ENCODE measurements at regions not wholly inside any gene's neighbourhood (a gene's known extent, or its start where the extent isn't known, plus 50 kb on each side); places are given as distances from the start of the nearest gene placed in this dataset.

DNA sequence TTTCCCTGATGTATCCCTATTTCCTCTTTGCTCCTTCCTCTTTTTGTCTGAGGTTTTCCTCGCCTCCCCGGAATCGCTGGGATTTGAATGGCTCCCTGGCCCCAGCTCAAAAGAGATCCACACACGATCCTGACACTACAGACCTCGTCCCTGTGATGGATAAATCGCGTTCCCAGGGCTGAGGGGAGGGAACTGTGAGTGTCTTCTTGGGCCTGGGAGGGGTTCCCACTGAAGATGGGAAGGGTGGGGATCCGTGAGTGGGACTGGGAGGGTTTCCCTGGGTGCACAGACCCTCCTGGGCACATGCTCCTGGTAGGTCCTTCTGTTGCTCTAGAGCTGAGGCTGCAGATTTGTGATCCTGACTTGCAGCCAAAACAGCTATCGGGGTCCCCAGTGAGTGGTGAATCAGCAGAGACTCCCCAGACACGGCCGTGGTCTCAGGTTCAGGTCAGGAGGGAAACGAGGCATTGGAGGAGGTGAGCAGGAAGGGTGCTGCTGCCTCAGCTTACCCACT is 591.0 kb downstream of the PTPRU start:
- Mint-ChIP-seq H3K4me3 (ENCODE audit: unreplicated experiment) (no peak overlapping the region), H3K36me3 (ENCODE audit: low read depth, unreplicated experiment) (no peaks in the 10 kb centered on the region)
- H3K4me2 ChIP-seq (ENCODE audit: low read length) = no peak overlapping the region

DNA sequence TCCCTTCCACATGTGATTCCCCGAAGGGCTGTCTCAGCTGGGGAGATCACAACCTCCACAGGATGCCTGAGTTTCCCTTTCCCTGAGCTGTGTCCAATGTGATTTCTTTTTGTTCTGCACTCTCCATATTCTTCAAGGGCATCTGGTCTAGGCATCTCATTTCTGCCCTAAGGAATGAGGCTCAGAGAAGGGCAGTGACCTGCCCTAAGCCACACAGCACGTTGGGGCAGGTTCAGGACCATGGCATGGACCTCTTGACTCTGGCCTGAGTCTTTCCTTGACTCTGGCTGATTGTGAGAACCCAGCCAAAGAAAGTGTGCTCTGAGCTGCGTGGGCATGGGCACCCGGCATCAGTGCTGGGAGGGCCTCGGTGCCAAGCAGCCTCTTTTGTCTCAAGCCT is 590.3 kb downstream of the PTPRU start:
- H3K9me3 Mint-ChIP-seq (ENCODE audit: unreplicated experiment) = no peaks in the 10 kb centered on the region
- Histone ChIP-seq H3K4me1 (ENCODE audit: insufficient read depth, low read length) (no peaks in the 10 kb centered on the region), H3K9ac (ENCODE audit: low read length) (no peak overlapping the region), H3K27me3 (ENCODE audit: insufficient read depth, low read length) (peaks cover 2% of the 10 kb centered on the region), H3K36me3 (ENCODE audit: insufficient read depth, low read length) (no peaks in the 10 kb centered on the region), H3K9me3 (ENCODE audit: insufficient read depth, low read depth, low read length) (no peaks in the 10 kb centered on the region), H4K20me1 (ENCODE audit: insufficient read depth, low read length) (no peaks in the 10 kb centered on the region), H2AFZ (ENCODE audit: low read depth, low read length) (no peak overlapping the region), H3K79me2 (ENCODE audit: insufficient read depth, low read length) (no peaks in the 10 kb centered on the region), H3K4me2 (ENCODE audit: low read length) (no peak overlapping the region), H3K27ac (ENCODE audit: low read depth, low read length) (no peak overlapping the region), H3K4me3 (ENCODE audit: insufficient read depth, low read depth, low read length) (no peak overlapping the region)
- no peak overlapping the region for H3K27ac Mint-ChIP-seq (ENCODE audit: unreplicated experiment)
- no peak for TF ChIP-seq CTCF (IDR thresholded peaks at IDR 0.05; ENCODE audit: insufficient read depth, low read depth, low read length)
- no peak for TF ChIP-seq EZH2 (IDR thresholded peaks at IDR 0.05; ENCODE audit: insufficient read depth, low read length)
- no peaks in the 10 kb centered on the region for H3K36me3 Mint-ChIP-seq (ENCODE audit: low read depth, unreplicated experiment)
- H3K27me3 Mint-ChIP-seq (ENCODE audit: low read depth, unreplicated experiment) = peaks cover 36% of the 10 kb centered on the region
- DNase-seq (ENCODE audit: low read depth) = no peak
- no peaks in the 10 kb centered on the region for H3K4me1 Mint-ChIP-seq (ENCODE audit: low read depth, unreplicated experiment)
- H3K4me3 Mint-ChIP-seq (ENCODE audit: unreplicated experiment) = no peak overlapping the region
- FAIRE-seq = no peak

More for the DNA sequence above, 591.0 kb downstream of the PTPRU start:
- peaks cover 2% of the 10 kb centered on the region for H3K27me3 ChIP-seq (ENCODE audit: insufficient read depth, low read length)
- H3K4me3 ChIP-seq (ENCODE audit: insufficient read depth, low read depth, low read length) = no peak overlapping the region
- peaks cover 41% of the 10 kb centered on the region for H3K27me3 Mint-ChIP-seq (ENCODE audit: low read depth, unreplicated experiment)
- H3K36me3 ChIP-seq (ENCODE audit: insufficient read depth, low read length) = no peaks in the 10 kb centered on the region
- H4K20me1 ChIP-seq (ENCODE audit: insufficient read depth, low read length) = no peaks in the 10 kb centered on the region
- no peak overlapping the region for H2AFZ ChIP-seq (ENCODE audit: low read depth, low read length)
- TF ChIP-seq EZH2 (IDR thresholded peaks at IDR 0.05; ENCODE audit: insufficient read depth, low read length) = no peak
- TF ChIP-seq CTCF (IDR thresholded peaks at IDR 0.05; ENCODE audit: insufficient read depth, low read depth, low read length) = no peak
- H3K4me1 ChIP-seq (ENCODE audit: insufficient read depth, low read length) = no peaks in the 10 kb centered on the region
- no peaks in the 10 kb centered on the region for H3K4me1 Mint-ChIP-seq (ENCODE audit: low read depth, unreplicated experiment)
- no peaks in the 10 kb centered on the region for H3K9me3 ChIP-seq (ENCODE audit: insufficient read depth, low read depth, low read length)
- no peak overlapping the region for H3K9ac ChIP-seq (ENCODE audit: low read length)
- DNase-seq (ENCODE audit: low read depth) = no peak
- no peak overlapping the region for H3K27ac ChIP-seq (ENCODE audit: low read depth, low read length)
- H3K27ac Mint-ChIP-seq (ENCODE audit: unreplicated experiment) = no peak overlapping the region
- no peak for FAIRE-seq
- H3K79me2 ChIP-seq (ENCODE audit: insufficient read depth, low read length) = no peaks in the 10 kb centered on the region
- H3K9me3 Mint-ChIP-seq (ENCODE audit: unreplicated experiment) = no peaks in the 10 kb centered on the region

- no peak for TF ChIP-seq CTCF (IDR thresholded peaks at IDR 0.05; ENCODE audit: insufficient read depth, low read depth, low read length)
- TF ChIP-seq EZH2 (IDR thresholded peaks at IDR 0.05; ENCODE audit: insufficient read depth, low read length) = no peak
- Mint-ChIP-seq H3K27me3 (ENCODE audit: low read depth, unreplicated experiment) (peaks cover 29% of the 10 kb centered on the region), H3K9me3 (ENCODE audit: unreplicated experiment) (no peaks in the 10 kb centered on the region), H3K36me3 (ENCODE audit: low read depth, unreplicated experiment) (no peaks in the 10 kb centered on the region), H3K4me3 (ENCODE audit: unreplicated experiment) (no peak overlapping the region), H3K27ac (ENCODE audit: unreplicated experiment) (no peak overlapping the region), H3K4me1 (ENCODE audit: low read depth, unreplicated experiment) (no peaks in the 10 kb centered on the region)
- H2AFZ ChIP-seq (ENCODE audit: low read depth, low read length) = no peak overlapping the region
- DNase-seq (ENCODE audit: low read depth) (no peak), FAIRE-seq (no peak)
- no peaks in the 10 kb centered on the region for H3K79me2 ChIP-seq (ENCODE audit: insufficient read depth, low read length)
- H4K20me1 ChIP-seq (ENCODE audit: insufficient read depth, low read length) = no peaks in the 10 kb centered on the region
- H3K4me1 ChIP-seq (ENCODE audit: insufficient read depth, low read length) = no peaks in the 10 kb centered on the region
- no peak overlapping the region for H3K4me3 ChIP-seq (ENCODE audit: insufficient read depth, low read depth, low read length)
- no peaks in the 10 kb centered on the region for H3K9me3 ChIP-seq (ENCODE audit: insufficient read depth, low read depth, low read length)
- H3K27me3 ChIP-seq (ENCODE audit: insufficient read depth, low read length) = peaks cover 2% of the 10 kb centered on the region
- H3K27ac ChIP-seq (ENCODE audit: low read depth, low read length) = no peak overlapping the region
- H3K4me2 ChIP-seq (ENCODE audit: low read length) = no peak overlapping the region
- no peak overlapping the region for H3K9ac ChIP-seq (ENCODE audit: low read length)
- H3K36me3 ChIP-seq (ENCODE audit: insufficient read depth, low read length) = no peaks in the 10 kb centered on the region
Measured at GRCh38 chr1:29825941-29826415, 589.7 kb downstream of the PTPRU start.
